H1 (cell line): ENCODE measurements at regions not wholly inside any gene's neighbourhood (a gene's known extent, or its start where the extent isn't known, plus 50 kb on each side); places are given as distances from the start of the nearest gene placed in this dataset.

ENCODE experiments used
- EZH2 ChIP-seq: fragments of 200-600 bp; sonication (generic); IDR thresholded peaks from 2 replicates; pipeline ENCODE4 v1.7.1; 2012; ENCODE audit warnings: low read depth, mild to moderate bottlenecking, moderate library complexity, low read length, inconsistent platforms; ENCODE audit not compliant: severe bottlenecking
- POLR2A ChIP-seq, 2 experiments: IDR thresholded peaks; 1 replicate in 1 of 2; 2 replicates in 1 of 2; pipeline ENCODE4 v1.6.1; 2011; ENCODE audit warnings: low read depth in 2 of 2, low read length in 2 of 2, mild to moderate bottlenecking in 2 of 2; ENCODE audit errors: control extremely low read depth in 1 of 2
- TBP ChIP-seq: IDR thresholded peaks from 2 replicates; pipeline ENCODE4 v1.6.1; 2011; ENCODE audit warnings: low read depth, low read length, improper control_type of control experiment
- YY1 ChIP-seq: IDR thresholded peaks from 2 replicates; pipeline ENCODE4 v1.6.1; 2011; ENCODE audit warnings: low read depth, mild to moderate bottlenecking, low read length
- TF ChIP-seq, protein P1 (sequence below), 3 experiments: IDR thresholded peaks; 1 replicate in 2 of 3; 2 replicates in 1 of 3; pipeline versions ENCODE4 v1.5.1 to v1.6.1; 2011; ENCODE audit warnings: low read length in 3 of 3, mild to moderate bottlenecking in 3 of 3, inconsistent platforms in 2 of 3, low read depth in 1 of 3, moderate library complexity in 1 of 3; ENCODE audit not compliant: insufficient read depth in 1 of 3; ENCODE audit errors: control extremely low read depth in 1 of 3

DNA sequence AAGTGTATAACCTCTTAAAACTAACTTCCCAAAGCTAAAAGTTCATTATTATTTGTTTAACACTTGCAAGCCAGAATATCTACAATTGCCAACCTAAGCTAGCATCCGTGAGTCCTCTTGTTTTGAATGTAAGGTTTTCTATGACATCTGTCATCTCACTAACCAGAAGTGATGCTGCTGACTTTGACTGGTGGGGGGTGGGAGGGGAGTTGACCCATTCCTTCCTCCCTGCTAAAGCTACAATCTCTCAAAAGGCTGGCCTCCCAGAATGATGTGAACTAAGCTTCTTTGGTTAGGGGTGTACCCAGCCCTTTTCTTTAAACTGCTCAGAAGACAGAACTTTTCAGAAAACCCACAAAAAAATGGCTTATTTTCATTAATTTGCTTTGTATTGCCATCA lies 280.6 kb downstream of the ZEB2 start:
- TF ChIP-seq YY1 (no peak), TBP (no peak), POLR2A (IDR thresholded peaks at IDR 0.05; ENCODE audit: control extremely low read depth in 1 of 2, low read depth in 2 of 2, low read length in 2 of 2) (no peak), EZH2 (no peak)
- TF ChIP-seq, protein P1, sequence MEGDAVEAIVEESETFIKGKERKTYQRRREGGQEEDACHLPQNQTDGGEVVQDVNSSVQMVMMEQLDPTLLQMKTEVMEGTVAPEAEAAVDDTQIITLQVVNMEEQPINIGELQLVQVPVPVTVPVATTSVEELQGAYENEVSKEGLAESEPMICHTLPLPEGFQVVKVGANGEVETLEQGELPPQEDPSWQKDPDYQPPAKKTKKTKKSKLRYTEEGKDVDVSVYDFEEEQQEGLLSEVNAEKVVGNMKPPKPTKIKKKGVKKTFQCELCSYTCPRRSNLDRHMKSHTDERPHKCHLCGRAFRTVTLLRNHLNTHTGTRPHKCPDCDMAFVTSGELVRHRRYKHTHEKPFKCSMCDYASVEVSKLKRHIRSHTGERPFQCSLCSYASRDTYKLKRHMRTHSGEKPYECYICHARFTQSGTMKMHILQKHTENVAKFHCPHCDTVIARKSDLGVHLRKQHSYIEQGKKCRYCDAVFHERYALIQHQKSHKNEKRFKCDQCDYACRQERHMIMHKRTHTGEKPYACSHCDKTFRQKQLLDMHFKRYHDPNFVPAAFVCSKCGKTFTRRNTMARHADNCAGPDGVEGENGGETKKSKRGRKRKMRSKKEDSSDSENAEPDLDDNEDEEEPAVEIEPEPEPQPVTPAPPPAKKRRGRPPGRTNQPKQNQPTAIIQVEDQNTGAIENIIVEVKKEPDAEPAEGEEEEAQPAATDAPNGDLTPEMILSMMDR (IDR thresholded peaks at IDR 0.05; ENCODE audit: control extremely low read depth in 1 of 3, insufficient read depth in 1 of 3, low read depth in 1 of 3, low read length in 3 of 3) = no peak
